A172 (cell line): ENCODE measurements at regions not wholly inside any gene's neighbourhood (a gene's known extent, or its start where the extent isn't known, plus 50 kb on each side); places are given as distances from the start of the nearest gene placed in this dataset.
A peak's percentile ranks its signal among the peaks of the same experiment; 100 is the strongest.

ENCODE experiments used
- DNase-seq: peaks from one replicate; pipeline ENCODE4 v3.0.0-alpha.2; 2015; ENCODE audit warnings: low spot score

DNA sequence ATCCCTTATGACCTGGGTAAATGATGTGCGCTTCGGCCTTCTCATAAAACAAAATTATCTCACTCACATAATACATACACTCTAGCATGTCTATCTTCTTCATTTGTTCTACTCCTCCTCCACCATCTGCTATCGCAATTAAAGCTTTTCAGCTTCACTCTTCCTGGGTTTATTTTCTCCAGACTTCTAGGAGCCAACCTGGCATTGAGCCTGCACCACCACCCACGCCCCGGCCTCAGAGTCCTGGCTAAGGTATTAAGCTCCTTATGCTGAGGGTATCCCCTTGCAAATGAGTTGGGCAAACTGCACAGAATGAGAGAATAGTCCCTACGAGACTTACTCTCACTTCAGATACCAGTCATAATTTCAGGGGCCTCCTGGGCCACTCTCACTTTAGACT is 236.1 kb upstream of the CDH12 start:
- no peak for DNase-seq

DNA sequence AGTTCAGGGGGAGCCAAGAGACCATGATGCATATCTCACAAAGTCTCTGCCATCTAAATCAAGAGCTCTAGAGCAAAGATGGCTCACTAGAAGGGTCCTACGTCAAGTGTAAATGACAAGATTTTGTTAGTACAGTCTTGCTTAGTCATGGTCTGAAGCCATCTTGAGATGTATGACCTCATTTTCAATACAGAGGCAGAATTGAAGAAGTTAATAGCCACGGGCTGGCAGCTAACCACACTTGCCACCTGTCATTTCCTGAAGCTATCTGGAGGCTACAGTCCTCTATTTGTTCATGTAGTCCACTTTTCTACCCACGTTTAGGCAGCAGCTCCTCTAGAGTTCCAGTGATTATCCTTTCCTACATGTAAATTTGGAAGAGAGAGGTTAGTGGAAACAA is 231.7 kb upstream of the CDH12 start:
- peak; percentile 18 for DNase-seq

DNA sequence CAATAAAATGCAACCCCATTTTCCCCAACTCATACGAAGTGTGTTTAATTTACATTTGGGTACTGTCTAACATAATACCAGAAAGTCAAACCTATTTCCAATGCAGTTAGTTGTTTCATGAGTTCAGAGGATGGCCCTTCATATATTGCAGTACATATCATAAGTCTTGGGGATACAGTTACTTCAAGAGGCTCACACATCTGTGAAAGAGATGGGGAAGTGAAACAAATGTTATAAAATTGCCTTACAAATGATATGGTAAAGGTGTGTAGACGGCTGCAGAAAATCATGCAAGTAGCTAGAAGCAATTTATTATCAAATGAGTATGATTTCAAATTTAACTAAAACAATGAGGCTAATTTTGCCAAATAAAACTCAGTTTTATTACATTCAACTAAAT is 219.0 kb upstream of the CDH12 start:
- no peak for DNase-seq

DNA sequence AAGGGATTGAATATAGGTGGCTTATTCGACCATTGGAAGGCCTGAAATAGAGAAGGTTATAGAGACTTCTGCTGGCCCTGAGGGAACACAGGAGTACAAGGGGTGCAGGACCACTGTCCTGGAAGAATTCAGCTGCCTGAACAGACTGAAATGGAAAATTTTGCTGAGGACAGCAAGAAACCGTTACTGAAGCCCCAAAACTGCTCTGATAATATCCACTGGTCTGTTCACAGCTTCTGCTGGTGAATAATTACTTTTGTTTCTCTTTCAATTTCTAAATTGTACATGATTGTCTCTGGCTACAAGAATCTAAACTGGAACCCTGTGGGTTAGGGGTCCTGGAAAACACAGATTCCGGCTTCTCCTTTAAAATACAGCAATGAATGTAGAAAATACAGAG is 218.5 kb upstream of the CDH12 start:
- no peak for DNase-seq

DNA sequence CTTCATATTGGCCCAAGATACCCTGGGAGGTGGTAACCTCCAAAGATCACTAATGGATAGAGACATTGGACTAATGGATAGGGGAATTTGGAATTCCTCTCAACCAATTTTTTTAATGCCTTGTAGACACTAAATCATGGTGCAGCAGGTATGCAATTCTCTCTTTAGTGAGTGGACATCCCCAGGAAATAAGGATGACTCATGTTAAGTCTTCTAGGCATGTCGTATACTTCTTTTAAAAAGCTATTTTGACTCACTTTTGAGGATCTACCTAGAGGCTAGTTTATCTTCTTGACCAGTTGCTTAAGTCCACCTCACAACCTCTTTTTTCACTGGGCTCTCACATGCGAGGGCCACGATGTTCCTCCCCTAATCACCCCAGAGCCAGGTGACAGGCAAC is 211.6 kb upstream of the CDH12 start:
- no peak for DNase-seq

DNA sequence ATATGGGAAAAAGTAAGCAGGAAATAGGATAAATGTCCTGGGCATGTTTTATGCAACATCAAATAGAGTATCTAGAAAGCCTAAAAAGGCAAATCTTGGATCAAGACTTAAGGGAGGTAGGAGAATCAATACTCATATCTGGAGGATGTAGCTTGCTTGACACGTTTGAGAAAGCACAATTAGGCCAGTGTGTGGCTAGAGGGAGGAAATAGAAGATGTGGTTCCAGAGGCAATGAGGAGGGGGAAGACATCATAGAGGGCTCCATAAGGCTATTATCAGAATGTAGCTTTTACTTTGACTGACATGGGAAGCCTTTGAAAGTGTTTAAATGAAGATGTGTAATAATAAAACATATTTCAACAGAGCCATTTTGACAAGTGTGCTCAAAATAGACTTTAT is 200.7 kb upstream of the CDH12 start:
- DNase-seq = no peak

DNA sequence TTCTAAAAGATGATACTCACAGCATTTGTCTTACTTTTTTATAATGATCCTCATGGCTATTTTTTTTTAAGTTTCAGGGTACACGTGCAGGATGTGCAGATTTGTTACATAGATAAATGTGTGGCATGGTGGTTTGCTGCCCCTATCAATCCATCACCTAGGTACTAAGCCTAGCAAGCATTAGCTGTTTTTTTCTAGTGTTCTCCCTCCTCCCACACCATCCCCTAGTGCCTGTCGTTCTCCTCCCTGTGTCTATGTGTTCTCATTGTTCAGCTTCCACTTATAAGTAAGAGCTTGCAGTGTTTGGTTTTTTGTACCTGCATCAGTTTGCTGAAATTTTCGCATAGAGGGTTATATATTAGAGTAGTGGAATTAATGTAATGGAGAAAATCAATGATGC is 189.1 kb upstream of the CDH12 start:
- DNase-seq = no peak

DNA sequence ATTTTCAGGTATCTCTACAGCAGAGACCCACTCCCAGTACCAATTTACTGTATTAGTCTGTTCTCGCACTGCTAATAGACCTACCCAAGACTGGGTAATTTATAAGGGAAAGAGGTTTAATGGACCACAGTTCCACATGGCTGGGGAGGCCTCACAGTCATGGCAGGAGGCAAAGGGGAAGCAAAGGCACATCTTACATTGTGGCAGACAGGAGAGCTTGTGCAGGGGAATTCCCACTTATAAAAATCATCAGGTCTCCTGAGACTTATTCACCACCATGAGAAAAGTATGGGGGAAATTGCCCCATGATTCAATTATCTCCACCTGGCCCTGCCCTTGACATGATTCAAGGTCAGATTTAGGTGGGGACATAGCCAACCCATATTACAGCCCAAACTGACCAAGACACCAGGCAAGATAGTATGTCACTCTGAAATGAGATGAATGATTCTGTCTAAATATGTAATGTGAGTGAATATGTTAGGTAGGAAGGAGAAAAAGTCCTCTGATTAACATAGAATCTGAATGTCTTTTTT is 182.5 kb upstream of the CDH12 start:
- DNase-seq = no peak

DNA sequence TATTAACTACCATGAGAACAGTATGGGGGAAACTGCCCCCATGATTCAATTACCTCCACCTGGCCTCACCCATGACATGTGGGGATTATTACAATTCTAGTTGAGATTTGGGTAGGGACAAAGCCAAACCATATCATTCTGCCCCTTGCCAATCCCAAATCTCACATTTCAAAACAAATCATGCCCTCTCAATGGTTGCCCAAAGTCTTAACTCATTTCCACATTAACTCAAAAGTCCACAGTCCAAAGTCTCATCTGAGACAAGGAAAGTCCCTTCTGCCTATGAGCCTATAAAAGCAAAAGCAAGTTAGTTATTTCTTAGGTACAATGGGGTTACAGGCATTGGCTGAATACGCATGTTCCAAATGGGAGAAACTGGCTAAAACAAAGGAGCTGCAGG is 180.7 kb upstream of the CDH12 start:
- no peak for DNase-seq

DNA sequence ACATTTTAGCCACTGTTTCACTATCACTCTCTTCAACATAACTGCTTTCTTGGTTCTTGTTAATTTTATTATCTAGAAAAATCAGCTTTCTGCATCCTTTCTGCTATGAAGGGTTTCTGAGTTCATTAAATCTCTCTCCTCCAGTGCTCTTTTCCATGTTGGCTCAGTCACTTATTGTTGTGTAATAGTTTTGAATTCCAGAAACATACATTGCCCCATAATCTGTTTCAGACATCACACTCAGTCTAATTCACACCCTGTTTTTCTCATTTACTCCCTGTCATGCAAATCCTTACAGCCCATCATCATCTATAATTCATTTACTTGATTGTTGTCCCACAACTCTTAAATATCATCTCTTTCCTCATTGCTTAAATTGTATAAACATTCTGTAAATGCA is 176.1 kb upstream of the CDH12 start:
- no peak for DNase-seq

DNA sequence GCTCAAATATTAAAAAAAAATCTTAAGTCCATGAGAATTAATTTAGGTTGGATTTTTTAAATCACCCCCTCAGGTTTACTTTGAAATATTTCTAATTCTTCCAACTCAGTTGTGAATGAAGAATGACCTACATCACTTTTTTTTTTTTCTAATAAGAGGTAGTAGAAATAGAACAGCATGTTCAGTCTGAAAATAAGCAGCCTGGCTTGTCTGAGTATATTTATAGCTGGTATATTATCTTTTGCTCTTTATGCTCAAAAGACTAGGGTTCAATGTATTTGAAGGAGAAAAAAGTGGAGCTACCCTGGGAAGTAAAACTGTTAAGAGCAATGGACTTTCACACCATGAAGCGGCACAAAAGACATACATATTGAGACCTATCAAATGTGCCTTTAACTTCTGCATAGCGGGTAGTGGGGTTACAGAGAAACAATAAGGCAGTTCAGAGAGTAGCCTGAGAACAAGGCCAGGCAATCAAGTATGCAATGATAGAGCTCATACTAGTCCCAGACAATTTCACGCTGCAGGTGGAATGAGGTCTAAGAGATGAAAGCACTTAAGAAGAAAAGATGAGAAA is 175.4 kb upstream of the CDH12 start:
- DNase-seq = no peak

DNA sequence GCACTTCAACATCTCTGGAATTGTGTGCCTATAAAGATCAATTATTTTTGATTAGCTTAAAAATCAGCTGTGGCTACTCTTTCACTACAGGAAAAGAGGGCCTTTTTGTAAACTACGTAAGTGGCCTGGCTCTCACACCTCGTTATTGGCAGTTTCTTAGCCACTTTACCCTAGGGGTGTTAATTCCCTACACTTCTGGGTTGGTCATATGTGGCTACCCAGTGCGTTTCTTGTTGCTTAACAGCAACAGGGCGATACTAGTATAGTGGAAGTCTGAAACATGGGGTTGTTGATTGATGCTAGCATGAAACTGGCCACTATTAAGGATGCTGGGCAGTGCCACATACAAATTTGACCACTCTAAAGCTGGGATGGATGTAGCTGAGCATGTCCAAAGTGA is 174.7 kb upstream of the CDH12 start:
- no peak for DNase-seq

DNA sequence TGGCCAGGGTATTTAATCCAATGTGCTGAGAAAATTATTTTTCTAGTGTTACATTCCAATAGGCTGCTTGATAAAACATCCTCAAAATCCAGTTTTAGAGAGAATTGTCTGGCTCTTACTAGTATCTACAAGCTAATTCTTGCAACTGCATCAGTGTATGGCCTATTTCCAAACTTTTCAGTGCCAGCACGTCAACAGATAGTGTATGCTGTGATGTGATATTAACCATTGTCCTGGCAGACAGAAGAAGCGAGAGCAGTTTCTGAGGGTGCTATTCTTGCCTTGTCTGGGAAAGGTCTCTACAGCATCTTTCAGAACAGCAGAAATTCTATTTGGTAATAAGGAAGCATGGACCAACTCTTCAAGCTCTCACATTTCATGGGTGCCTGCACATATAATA is 174.2 kb upstream of the CDH12 start:
- DNase-seq = no peak

DNA sequence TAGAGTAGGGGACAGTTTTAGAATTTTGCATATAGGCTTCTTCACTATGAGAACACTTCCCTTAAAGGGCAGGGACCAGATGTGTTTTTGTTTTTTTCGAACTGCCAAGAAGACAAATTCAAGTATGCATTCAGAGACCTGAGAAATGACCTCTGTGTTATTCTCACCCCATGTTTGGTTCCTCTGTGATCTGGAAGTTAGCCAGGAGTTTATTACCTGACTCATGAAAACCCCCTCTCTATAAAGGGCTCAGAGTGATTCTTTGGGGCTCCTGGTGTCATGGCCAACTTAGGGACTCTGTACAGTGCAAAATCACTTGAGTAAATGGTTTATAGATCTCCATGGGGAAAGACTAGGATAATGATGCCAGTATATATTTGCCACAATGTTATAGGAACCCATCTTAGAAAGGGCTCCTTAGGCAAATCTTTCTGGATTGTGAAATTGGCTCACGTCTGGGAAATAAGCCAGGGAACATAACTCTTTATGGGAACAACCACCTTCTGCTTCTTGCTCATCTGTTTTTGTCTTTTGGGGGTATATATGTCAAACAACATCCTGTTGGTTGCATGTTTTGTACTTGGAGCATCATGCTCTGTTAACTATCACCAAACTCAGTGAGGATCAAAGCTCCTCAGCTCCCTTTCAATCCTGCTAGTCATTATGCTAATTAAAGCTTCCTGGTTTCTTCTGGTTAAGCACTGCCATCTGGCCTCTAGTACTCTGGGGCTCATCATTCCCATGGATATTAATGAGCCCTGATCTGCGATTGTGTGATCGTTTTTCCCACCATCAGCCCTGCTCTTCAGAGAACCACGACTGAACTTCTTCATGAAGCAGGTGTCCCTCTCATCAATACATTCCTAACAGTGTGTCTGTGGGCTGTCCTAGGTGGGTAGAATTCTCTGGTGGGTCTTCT is 173.4 kb upstream of the CDH12 start:
- DNase-seq = no peak

DNA sequence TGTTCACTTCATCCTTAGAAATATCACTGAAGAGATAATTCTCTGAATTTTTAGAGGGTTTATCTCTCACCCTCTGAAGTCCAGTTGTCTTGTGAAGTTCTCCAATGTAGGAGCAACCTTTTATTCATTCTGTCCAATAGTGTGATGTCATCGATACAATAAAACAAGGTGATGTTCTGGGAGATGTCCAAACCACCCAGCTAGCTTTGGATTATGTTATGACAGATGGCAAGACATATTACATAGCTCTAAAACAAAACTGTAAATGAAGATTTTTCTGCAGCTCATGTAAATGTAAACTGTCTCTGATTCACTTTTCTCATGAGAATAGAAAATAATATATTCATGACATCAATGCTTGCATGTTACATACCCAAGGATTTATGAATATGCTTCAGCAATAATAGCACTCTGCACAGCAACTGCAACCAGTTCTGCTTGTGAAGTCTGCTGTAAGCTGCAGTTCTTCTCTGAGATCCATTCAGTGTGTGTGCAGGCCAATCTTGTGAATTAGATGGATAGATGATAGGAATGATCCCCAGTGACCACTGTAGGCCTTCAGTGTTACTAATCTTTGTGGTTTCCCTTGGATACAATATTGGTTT is 172.6 kb upstream of the CDH12 start:
- DNase-seq = no peak

DNA sequence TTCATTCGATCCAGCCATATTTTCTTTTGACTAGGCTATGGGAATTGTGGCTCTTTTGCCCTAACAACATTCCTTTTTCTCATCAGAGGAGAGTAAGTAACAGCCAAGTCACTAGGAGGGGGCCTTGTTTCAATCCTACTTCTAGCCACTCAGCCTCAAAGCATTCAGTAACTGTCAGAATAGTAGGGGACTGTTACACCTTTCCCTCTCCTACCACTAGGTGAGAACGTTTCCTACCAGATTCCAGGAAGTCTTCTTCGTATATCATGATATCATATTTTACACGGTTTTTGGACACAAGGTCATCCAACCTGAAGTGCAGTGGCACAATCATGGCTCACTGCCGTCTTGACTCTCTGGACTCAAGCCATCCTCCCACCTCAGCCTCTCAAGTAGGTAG is 171.3 kb upstream of the CDH12 start:
- no peak for DNase-seq

DNA sequence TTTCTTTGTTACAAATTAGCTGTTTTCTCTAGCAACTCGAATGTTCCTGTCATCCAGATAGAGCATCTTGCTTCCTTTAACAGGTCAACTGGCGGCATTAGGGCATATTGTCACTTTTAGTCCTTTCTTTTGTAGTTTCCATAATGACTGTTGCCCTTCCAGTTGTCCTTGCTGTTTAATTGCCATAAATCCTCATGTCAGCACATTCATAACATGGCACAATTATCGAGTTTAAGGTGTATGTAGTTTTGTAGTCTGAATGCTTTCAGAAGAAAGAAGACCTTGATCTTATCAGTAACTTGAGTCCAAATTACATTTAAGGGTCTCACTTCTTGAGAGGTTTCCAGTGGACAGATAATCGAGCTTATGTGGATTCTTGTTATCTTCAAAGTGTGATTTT is 161.7 kb upstream of the CDH12 start:
- no peak for DNase-seq

DNA sequence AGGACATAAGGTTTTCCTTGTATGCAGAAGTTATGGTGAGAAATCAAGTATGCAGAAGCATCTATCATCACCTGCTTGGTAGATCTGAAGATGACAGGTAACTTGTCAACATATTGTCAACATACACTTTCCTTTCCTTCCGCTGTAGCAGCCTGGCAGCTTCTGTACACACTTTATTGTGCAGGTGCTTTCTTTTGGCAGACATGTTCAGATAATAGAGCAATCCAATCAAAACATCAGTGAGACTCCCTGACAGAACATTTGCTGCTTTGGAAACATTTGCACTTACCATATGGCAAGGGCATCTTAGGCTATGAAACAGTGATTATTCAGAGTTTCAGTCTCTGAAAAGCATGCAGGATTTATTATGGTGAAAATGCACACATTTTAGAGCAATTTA is 161.1 kb upstream of the CDH12 start:
- no peak for DNase-seq

DNA sequence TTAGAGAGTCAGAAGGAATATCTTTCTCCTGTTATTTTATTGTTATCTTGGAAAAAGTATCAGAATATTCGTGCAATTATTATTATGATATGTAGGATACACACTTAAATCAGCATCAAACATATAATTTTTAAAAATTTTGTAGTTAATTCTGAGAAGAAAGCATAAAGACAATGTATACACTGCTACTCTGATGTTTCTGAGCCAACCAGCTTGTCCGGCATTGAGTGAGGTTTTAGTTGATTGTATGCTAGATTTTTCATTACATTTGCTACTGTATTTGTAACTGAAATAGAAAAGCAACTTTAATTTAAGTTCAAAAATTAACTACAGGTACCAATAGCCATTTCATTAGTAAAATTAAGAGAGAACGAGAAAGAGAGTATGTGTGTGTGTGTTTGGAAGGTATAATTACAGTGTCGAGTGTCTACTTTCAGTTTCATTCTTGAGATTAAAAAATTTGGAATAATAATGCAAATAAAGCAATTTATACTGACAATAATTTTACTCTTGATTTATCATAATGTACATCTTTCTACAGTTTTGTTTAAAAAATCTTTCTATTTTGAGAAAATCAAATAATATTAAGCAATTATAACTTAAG is 160.4 kb upstream of the CDH12 start:
- peak; percentile 4 for DNase-seq

DNA sequence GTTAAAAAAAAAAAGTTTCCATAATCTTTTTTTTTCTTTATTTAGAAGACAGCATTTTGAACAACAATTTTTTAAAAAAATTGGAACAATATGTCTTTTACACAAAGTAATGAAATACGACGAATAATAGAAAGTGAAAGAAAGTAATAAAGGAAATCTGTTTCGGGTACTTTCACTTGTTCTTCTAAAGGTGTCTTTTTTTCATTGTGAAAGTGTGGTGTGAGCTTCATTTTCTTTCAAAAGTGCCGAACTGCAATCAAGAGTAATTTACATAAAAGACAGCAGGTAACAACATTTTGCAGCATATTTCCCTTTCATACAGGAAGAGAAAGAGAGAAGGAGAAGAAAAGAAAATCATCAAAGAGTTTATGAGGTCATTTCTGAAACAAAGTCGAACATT is 159.7 kb upstream of the CDH12 start:
- DNase-seq = no peak

DNA sequence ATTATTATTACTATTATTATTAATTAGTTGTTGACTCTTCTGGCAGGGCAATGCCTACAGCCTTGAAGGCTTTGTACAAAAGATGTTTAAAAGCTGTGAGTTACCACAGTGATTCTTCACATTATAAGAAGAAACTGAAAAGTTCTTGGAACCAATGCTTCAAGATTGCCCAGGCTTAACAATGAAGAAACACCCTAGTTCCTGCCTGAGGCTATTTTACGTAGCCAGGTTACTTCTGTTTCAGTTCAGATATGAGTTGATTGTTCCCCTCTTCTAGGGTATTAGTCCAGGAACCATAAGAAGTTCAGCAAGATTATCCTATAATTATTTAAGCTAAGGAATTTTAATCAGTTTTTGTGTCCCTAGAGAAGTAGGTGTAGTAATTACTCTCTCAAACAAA is 154.6 kb upstream of the CDH12 start:
- no peak for DNase-seq

DNA sequence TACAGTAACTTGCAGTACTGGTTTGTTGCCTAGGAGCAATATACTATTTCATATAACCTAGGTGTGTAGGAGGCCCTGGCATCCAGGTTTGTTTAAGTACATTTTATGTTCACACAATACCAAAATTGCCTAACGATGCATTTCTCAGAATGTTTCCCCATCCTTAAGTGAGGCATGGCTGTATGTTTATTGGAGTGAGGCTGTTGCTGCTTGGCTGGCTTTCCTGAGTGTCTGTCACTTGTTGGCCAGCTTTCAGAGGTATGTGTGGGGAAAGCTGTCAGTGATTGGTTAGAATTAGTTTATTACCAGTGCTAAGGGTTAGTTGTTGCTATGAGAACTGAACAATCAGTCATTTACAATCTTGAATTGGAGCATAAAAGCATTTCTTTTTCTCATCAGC is 154.1 kb upstream of the CDH12 start:
- no peak for DNase-seq

DNA sequence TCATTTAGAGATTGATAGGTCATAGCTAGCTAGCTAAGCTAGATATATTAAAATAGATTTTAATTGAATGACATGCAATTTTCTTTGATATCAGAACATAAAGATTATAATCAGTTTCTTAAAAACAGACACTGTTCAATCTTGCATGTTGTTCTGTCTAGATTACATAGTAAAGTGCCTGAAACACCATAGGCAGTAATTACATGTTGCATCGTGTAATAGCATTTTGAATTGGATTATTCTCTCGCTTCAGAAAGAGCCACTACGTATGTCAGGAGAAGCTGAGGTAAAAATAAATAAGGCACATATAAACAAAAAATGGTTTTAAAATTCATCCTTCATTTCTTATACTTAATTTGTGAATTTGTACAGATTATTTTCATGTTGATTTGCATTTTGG is 148.0 kb upstream of the CDH12 start:
- DNase-seq = no peak
